GM21526 (cell line): ENCODE measurements at regions not wholly inside any gene's neighbourhood (a gene's known extent, or its start where the extent isn't known, plus 50 kb on each side); places are given as distances from the start of the nearest gene placed in this dataset.
A peak's percentile ranks its signal among the peaks of the same experiment; 100 is the strongest.

Experiments
- ATAC-seq: cut with Tn5 transposase; IDR thresholded peaks from one replicate; pipeline ENCODE4 v1.9.1; 2021; ENCODE audit warnings: moderate library complexity; ENCODE audit not compliant: unreplicated experiment, low FRiP score

DNA sequence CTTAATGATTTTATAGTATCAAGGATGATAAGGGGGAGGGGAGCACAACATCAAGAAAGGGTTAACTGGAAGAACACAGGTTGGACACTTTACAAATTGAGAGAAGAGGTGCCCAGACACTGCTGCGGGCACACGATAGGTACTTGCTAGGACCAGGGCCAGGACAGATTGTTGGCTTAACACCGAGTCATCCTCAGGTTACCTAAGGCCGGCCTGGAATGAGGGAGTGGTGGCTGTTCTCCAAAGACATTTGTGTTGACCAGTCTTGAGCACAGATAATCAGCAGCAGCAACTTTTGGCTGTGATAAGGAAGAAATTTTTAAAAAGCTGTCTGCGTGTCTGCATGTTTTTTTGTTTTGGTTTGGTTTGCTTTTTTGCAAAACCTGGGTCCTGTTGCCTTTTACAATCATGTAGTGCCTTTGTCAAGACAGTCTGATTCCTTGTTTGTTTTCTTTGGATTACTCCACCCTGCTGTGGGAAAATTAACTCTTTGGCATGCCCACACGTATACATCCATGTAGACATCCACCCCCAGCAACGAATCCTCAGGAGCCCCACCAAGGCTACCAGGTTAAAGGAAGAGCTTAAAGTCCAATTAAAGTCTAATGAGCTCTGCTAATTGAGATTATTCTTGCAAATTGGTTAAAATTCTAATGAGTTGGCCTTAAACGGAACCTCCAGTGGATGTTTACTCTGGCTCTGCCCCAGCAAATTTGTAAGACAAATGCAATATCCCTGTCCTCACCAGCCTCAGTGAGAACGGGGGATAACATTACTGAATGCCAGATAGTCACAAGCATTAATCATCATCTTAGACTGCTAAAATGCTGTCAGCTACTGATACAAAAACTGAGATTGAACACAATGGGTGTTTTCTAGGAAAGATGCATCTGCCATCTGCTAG, 382.3 kb downstream of the ACTL7B start:
- ATAC-seq = no peak

DNA sequence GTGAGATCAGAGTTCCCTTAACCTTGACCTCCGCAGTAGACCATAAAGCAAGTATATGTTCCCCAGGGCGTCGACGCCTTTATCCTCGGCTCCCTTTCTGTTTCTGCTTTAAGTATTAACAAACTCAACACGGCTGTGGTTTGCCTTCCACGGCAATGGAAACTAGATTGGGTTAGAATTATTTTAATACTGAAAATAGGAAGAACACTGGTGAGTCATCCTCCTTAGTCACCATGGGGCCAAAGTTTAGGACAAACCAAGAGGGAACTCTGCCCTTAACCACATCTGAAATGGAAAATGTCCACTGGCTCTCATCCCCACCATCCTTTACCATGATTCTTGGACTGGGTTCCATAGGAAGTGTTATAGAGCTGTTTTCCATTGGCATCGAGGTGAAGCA, 386.1 kb downstream of the ACTL7B start:
- no peak for ATAC-seq

DNA sequence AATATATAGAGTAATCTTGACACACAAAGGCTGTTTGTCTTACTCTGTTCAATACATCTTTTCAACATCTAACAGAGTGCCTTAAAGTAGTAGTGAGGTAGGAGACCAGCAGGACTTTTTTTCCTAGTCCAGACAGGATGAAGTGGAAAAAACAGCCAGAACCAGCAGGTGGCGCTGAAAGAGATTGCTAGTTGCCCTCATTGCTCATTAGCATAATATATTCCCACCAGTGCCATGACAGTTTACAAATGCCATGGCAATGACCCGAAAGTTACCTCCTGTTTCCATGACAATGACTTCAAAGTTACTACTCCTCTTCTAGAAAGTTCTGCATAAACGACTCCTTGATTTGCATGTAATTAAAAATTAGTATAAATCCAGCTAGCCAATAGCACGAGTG, 387.4 kb downstream of the ACTL7B start:
- ATAC-seq = peak; percentile 55

DNA sequence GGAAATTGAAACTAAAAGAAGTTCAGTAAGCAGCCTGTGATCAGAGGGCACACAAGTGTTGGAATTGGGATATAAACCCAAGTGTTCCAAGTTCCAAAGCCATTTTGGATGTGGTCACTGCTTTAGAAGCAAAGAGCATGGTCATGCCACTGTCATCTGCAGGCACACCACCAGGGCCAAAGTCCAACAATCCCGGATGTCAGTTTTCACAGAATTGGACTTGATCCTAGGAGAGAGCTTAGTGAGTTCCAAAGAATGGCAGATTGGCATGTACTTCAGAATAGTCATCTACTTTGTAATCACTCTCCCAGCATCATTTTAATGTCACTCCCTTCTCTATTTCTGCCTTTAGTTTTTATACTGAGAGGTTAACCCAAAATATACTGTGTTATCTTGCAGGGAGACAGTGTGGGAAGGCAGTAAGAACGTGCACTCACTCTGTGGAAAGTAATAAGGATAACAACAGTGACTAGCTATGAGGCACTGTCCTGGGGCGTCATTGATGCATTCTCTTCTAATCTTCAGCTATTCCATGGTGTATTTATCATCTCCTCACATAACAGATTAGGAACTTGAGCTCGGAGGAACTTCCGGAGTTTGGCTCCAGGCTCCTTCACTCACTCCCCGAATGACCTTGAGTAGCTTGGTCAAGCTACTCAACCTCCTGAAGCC, 388.0 kb downstream of the ACTL7B start:
- ATAC-seq = peak; percentile 11

DNA sequence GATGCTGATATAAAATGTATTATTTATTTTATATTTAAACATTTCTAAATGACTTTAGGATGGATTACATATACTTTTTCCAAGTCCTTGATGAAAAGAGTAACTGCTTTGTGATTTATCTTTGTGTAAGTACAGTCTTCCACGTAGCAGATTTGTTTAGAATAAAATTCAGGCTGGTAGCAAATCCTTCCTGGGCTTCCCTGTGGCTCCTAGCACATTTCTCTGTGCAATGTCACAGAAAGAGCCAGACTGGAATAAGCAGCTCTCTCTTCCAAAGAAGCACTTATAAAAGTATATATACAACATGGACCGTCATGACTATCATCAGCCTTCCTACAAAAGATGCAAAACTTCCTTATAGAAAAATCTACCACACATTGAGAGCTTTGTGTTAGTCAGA, 388.6 kb downstream of the ACTL7B start:
- ATAC-seq = no peak

DNA sequence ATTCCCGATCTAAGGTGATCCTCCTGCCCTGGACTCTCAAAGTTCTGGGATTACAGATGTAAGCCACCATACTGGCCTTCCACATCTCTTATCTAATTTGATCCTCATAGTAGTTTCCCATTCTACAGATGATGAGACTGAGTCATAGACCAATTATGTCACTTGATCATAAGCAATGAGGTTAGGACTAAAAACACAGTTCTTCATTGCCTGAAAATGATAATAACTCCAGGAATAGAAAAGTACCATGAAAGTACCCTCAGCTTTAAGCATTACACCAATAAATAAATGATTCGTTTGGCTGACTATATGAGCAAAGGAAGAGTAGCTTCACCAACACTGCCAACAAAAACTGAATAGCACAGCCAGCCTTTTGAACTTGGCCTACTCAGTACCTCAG, 389.5 kb downstream of the ACTL7B start:
- ATAC-seq = no peak

DNA sequence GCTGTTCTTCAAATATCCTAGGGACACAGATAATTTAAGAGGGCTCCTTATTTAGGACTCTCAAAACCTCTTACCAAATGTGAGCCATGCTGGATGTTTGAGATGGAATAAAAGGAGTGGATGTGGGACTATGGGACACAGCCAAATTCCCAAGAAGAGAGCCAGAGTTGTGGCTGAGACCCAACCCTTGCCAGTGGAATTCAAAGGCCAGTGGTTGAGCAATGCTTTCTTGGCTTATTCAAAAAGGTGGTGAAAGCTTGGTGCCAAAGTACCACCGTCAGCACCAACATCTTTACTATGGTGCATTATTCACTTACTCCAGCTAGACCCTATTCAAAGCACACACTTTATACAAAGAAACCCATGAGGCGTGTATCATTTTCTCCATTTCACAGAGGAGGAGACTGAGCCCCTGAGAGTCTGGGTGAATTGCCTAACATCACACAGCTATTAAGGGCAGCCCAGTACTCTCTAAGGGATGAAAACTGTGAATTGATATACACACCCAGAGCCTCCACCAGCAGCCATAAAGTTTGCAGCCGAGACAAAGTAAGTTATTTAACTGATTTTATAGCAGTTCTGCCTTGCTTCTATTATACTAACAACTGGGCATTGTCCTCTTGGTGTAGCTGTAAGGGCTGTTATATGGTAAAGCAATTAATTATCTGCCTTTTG, 391.7 kb downstream of the ACTL7B start:
- ATAC-seq = no peak

DNA sequence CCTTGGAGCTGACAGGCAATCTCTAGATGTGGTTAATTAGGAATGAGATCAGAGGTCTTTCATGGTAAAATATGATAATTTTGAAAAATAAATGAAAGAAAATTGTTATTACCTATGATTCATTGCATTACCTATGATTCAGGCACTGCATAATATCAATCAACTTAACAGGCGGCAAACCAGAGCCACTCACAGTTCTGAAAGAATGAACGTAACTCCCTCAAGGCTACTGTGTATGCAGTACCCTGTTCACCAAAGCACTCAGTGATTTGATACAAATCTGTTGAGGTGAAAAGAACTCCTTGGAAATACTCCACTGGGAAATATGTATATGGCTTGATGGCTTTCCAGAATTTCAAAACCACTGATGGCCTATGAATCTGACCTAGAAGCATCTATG, 398.9 kb downstream of the ACTL7B start:
- ATAC-seq = no peak

DNA sequence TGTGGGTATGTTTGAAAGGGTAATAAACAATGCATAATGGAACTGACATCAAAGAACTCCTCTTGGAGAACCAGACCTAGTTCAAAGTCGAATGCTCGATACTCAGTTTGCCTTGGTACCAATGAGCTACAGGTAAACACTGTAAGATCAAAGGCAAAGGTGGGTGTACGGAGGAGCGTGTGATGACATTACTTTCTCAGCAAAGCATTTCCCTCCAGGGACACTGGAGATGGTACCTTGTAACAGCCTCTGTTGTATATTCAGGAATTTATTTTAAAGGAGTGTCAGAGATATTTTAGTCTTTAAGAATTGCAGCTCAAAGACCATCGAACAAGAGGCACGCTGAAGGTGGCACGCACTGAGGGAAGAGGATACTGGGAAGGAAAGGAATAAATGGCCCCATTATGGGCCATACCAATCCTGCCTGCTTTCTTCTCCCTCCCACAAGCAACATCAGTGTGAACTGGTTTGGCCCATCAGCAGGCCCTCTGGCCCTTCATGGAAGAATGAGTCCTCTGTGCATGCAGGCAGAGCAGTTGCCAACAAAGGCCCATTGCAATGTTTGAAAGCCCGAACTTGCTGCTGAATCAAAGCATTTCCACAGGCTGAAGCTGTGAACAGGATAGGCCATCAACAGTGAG, 410.2 kb downstream of the ACTL7B start:
- ATAC-seq = no peak

DNA sequence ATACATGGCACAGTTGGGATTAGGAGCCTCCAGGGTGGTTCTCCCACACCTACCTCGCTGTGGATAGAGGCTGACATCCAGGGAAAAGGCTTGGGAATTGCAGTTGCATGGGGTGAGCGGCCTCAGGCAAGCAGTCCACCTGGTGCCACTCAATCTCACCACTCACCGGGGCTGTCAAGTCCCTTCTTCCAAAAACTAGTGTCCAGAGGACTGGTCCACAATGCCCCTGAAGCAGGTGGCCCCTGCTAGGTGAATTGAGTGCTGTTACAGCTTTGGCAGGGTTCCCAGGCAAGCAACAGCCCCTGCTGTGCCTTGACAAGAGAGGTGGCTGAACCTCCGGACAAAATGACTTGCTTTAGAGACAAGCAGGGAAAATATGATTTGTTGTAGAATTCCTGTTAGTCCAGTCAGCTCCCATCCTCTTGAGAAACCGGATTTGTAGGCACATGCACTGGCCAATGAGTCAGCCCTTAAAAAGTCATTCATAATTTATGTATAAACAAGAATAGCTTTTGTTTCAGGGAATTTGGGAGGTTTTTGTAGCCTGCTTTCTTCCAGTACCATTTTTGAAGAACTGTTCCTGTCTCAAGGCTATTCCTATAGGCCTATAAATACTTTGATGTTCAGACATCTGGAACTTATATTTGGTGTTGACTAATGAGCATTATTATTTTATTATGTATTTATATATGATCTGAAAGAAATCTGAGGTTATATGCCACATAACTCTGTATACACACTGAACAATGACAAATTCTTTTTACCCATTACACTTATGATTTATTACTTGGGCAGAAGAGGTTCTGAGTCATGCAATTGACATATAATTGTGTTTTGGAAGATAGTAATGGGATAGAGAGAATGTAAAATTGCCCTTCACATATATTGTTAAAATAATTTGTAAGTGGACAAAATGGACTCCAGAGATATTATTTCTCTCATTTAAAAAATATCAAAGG, 411.1 kb downstream of the ACTL7B start:
- no peak for ATAC-seq

DNA sequence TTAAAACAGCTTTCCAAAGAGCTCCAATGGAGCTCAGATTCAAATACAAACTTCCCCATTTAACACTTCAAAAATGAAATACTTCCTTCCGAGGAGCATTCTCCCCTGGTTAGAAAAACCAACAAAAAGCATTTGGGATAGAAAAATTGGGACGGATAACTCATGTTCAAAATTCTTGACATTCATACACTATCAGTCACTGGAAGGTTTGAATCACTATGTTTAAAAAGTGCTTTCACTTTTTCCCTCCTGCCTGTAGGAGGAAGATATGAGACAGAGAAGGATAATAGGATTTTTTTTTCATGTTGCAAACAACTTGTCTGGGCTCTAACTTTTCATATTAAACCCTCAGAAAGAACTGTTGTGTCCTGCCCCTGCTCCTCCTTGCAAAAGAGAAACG, 412.0 kb downstream of the ACTL7B start:
- ATAC-seq = no peak

DNA sequence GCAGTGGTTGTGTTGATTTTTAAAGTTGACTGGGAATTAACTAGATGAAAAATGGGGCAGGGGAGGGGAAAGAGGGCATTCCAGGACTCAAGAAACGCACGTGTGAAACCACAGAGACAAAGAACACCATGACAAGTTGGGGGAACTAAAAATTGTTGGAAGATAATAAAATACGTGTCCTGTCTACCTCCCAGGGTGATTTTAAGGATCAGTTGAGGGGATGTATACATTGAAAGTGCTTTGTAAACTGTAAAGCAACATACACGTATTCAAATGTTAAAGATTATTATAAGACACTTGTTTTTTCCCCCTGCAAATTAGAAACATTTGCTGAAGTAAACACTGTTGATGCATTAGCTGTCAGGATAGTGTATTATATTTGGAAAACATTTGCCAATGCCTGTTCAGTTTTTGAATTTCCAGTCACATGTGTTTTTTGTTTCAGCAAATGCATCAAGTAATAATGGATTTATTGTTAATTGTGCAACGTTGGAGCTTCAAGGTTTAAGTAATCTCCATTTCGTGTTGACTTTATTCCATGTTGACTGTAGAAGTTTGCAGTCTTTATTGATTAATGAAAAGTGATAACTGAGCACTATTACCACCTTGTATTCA, 412.7 kb downstream of the ACTL7B start:
- no peak for ATAC-seq

DNA sequence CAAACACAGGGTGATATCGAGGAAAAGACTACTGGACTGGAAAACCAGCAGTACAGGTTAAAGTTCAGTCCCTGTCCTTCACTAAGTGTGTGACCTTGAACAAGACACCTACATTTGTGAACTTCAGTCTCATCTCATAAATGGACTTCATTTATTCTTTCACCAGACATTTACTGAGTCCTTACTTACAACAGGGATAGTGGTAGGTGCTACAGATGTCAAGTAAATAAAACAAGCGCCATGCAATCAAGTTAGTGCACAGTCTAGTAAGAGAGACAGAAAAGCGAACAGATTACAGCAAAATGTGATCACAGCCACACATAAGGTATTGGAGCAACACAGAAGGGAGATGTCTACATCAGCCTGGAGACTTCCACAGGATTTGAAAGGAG, 413.2 kb downstream of the ACTL7B start:
- ATAC-seq = no peak

DNA sequence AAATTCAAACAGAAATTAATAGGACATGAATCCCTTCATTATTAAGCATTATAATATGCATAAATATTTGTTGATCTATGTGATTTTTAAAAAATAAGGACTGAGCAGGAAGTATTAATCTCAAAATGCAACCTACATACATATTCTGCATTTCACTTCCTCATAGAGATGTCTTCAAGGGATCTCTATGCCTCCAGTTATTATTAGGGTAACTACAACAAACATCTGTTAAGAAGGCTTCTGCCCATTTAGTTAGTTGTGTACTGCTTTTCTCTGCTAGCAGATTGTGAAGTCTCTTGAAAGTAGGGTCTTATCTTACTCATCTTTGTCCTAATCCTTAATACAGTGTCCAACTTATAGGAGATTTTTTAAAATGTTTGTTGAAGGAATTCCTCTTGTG, 414.1 kb downstream of the ACTL7B start:
- no peak for ATAC-seq

DNA sequence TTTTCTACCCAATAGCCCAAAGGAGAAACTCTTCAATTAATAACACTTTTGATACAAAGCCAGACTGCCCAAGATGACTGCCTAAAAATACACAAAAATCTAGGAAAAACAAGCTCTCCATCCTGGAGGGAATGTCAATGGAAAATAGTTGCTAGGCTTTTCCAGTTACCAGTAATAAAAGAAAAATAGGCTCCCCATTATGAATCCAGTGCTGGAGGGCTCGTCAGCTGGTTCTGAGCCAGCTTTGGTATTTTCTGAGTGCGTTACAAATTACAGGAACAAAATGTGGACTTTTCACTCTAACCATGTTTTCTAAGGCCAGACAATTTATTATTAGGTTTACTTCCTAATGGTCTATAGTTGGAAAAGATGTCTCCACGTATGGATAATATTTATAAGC, 414.5 kb downstream of the ACTL7B start:
- no peak for ATAC-seq

DNA sequence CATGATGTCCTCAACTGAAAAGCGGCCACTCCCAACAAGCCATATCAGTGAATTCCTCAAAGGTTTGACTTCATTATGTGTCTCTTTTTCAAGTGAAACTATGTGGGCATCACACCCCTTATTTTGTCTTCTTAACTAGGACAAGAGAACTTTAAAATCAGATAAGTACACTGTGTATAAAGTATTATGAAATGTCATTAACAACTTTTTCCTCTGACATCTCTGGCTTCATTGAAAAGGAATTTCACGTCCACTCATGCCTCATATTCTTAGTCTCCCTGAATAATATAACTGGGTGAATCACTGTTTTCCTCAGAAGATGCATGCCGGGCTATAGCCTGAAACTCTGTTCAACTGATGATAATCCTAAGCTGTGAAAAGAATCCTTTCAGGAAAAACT, 415.8 kb downstream of the ACTL7B start:
- no peak for ATAC-seq

DNA sequence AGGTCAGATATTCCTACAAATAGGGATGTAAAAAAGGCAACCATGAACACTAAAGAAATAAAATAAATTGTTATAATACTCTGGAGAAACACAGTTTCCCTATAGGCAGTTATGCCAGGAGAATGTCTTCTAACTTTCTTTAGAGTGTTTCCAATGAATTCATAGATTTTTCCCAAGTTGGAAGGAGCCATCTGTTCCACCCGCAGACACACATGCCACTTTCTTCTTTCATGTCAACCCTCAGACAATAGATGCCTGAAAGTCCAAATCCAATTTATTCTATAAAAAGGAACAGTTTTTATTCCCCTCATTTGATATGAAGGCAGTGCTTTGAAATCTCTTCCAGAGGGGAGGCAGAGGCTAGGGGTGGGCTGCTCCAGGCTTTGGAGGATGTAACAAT, 418.1 kb downstream of the ACTL7B start:
- no peak for ATAC-seq

DNA sequence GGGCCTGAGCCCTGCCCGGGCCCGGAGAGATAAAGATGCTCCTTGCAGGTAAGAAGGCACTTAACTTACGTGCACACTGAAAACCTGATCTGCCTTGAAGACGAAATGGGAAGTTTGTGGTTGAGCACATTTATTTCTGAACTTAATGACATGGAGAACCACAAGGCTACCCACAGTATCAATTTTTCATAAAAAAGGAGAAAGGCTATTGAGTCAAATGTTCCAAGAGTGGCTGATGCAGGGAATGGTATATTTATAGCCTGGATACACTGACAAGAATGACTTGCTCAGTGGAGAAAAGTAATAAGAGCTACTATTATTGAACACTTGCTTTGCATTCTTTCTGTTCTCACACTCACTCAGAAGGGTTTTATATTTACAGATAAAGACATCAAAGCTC, 419.3 kb downstream of the ACTL7B start:
- no peak for ATAC-seq

DNA sequence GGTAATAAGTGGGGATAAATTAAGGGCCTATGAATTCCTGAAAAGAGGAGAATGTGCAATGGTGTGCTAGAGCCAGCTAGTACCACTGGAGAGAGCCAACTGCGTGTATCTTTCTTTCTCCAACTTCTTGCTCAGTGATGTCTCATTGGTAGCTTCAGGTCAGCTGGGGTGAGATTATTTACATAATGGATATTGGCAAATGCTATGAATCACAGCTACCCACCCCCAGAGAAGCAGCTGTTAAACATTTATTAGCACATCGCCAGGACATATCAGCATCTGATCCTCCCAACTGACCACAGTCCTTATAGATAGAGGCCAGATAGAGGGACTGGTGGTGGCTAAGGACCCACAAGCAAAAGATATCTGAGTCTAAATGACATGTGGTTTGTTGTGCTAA, 421.3 kb downstream of the ACTL7B start:
- ATAC-seq = no peak

DNA sequence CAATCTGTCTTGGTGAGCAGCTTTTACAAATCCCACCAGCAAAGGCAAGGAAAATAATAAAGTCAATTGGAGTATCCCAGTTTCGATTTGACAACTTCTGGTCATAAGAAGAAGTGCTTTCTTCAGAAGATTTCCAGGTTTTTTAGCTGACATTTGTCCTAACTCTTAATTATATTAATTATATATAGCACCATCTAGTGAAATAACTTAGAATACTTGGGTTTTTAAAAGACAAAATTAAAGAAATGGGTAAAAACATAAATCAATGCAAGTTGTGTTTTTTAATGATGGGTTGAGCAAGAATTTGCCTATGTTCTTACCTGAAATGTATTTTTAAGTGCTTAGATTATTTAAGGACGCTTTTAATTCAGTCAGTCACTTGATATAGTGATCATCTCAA, 421.8 kb downstream of the ACTL7B start:
- ATAC-seq = no peak
